RKO (cell line): ENCODE measurements at regions not wholly inside any gene's neighbourhood (a gene's known extent, or its start where the extent isn't known, plus 50 kb on each side); places are given as distances from the start of the nearest gene placed in this dataset.

Source experiments
- DNase-seq: peaks from one replicate; pipeline ENCODE4 v3.0.0-alpha.2; 2016; ENCODE audit warnings: low spot score

DNA sequence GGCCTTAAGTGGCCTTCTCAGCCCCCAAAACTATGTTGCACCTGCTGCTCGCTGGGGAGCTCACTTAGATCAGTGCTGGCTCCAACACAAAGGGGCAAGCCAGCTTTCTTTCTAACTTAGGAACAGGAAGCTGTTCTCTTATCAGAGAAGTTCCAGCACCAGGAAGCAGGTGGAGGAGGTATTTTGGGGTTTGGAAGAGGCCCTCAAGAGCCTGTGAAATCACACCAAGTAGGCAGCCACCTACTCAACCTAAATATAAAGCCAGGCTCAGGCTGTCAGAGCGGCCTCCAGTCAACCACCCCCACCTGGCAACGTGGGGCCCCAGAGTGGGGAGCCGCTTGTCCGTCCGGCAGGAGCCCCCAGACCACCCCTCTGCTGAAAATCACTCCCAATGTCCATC, 152.8 kb downstream of the OLFM1 start:
- no peak for DNase-seq

DNA sequence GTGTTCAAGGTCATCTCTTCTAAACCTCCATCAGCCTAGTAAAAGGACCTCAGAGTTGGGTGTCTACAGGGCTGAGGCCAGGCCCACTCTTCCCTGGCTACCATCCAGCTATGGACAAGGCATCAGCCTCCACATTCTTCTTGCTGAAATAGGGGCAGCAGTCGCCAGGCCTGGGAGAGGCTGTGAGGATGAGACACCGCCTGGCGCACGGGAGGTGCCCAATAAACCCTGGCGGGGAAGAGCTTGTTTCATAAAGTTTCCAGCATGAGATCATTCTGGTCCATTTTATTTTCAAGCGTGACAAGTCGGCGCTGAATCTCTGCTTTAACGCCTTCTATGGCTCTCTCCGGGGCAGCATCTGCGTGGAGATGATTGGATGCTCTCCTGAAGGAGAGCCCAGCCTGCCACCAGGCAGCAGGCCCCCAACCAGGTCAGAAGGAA, 153.4 kb downstream of the OLFM1 start:
- DNase-seq, result no peak

DNA sequence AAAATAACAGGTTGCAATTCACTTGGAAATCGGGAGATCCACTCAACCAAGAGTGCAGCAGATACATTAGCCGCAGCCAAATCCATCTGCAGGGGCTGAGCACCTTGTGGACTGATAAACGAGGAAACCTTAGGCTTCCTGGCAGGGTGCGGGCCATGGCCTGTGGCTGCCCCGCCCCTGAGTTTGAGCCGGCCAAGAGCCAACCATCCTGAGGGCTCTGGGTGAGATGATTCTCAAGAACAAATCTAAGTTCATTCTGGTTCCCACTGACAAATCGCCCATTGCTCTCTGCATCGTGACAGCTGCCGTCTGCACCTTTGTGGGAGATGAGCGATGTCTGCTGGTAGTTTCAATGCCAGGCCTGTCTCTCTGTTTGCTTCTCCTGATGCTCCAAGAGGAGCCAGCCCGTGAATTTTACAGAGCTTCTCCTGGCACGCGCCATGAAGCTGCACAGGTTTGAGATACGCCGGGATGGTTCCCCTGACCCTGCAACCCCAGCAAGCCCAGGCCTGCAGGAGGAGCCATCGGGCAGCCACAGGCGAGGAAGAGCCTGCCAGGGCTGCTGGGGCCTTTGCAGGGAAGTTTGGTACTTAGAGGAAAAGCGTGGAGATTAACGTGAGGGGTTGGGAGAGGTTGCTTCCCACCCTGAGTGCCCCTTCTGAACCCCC, 154.0 kb downstream of the OLFM1 start:
- DNase-seq, result no peak

DNA sequence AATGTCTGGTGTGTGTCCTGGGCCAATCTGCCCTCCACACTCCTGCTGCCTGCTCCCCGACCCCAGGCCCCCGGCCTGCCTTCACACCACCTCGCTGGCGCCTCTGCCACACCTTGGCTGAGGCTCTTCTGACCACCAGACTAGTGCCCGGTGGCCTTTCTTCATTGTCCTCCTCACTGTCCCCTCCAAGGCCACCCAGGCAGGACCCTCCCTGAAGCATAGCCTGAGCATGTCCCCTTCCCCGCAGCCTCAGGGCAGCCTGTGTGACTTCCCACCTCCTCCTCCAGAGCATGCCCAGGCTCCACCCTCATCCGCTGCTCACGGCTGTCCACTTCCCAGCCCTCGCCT, 154.6 kb downstream of the OLFM1 start:
- DNase-seq, result no peak

DNA sequence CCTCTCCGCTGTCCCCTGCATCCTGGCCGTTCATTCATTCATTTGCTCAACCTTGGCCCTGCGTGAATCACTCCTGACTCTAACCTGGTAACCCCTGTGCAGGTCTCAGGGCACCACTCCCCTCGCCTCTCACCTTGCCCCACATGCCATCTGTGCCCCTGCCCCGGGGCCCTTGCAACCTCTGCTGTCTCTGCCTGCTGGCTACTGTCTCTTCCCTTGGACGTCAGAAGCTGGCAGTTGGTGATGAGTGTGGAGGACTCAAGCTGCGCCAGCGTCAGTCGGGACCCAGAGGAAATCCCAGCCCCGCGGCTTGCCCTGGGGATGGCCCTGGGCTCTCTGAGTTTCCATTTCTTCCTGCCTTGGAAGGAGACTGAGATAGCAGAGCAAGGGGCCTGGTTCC, 154.9 kb downstream of the OLFM1 start:
- no peak for DNase-seq

DNA sequence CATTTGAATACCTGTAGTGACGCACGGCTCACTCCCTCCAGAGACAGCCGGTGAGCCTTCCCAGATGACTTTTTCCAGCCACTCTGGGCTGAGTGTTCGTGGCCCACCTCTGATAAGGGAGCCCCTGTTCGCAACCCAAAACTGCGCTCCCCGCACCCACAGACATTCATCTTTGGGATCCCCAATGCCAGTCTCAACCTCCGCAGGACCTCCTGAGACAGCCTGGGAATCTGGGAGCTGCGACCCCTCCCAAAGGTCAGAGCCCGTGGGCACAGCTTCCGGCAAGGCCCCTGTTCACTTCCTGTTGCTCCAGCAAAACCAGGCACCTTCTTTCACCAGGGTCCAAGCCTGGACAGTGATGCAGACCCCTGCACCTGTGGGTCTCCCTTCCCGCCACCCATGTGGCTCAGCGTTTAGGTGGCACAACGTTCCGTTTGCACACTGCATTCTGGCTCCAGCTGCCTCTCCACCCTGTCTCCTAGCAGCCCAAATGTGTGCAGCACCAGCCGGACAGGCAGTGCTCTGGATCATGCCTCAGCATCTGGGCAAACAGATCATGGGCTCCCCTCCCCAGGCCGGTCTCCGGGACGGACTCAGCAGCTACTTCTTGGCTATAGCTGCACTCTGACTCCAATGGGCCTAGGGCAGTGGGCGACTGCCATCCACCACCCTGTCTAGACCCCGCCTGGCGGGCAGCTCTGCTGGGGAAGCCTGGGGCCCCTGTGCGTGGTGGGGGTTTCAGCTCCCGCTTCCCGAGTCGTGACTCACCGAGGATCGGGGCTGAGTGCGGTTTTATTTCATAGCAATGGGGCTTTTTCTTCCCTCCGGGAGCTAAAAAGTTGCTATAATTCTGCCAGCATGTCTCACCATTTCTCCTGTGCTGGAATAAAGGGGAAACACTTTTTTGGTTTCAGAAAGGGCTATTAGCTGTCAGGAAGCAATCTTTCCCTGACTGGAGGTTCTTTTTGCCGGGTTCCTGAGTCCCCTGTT, 156.0 kb downstream of the OLFM1 start:
- no peak for DNase-seq

DNA sequence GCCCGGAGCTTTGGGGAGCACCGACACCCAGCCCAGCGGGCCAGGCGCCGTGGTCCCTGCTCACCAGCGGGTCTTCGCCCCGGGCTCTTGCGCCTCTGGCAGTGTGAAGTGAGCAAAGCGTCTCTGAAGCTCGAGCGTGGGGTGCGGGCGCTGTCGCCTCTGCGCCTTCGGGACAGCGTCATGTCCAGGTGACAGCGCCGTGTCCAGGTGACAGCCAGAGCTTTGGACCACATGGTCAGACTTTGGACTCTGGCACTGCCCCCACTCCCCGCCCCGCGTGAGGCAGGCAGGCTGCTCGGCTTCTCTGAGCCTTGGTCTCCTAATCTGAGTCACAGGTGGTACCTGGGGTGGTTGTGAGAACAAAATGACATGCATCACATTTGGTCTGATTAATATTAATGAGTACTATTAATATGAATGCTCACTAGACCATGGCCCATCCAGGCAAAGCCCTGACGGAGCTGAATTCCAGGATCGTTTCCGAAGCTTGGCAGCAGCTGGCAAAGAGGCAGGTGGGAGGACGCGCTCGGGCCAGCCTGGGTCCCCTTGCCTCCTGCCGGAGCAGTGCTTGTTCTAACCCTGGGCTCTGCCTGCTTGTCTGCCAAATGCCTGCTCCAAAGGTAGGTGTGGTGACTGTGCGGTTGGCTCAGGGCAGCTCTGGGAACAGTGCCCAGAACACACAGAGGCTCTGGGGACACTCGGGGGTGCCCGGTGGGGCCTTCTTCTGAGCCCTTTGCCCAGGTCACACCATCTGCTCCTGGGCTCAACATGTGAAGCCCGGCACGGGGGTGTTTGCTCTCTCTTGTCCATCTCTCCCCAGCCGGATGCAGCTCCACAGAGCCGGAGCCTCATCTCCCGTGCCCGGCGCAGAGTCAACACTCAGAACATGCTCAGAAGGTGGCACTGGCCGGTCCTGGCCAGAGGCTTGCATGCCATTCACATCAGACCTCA, 157.1 kb downstream of the OLFM1 start:
- no peak for DNase-seq

DNA sequence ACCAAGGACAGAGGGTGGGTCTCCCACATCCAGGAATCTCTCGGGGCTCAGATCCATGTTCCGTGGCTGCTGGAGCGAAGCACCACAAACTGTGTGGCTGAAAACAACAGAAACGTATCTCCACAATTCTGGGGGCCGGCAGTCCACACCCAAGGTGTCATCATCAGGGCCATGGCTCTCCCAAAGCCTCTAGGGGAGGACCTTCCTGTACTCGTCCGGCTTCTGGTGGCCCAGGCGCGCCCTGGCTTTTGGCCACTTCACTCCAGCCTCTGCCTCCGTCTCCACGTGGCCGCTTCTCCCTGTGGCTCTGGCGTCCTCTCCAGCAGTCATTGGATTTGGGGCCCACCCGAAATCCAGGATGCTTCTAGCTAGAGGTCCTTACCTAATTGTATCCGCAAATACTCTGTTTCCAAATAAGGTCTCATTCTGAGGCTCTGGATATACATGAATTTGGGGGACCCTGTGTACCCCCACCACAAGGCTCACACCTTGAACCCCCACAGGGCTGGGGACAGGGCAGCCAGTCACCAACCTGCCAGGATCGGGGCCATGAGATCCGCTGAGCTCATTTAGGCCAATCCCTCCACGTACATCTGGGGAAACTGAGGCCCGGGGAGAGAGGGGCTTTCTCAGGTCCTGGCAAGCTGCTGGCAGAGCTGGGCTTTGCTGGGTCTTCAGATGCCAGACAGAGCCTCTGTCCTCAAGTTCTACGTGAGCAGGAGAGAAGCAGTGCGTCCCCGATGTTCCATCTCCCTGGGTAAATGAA, 158.2 kb downstream of the OLFM1 start:
- no peak for DNase-seq

DNA sequence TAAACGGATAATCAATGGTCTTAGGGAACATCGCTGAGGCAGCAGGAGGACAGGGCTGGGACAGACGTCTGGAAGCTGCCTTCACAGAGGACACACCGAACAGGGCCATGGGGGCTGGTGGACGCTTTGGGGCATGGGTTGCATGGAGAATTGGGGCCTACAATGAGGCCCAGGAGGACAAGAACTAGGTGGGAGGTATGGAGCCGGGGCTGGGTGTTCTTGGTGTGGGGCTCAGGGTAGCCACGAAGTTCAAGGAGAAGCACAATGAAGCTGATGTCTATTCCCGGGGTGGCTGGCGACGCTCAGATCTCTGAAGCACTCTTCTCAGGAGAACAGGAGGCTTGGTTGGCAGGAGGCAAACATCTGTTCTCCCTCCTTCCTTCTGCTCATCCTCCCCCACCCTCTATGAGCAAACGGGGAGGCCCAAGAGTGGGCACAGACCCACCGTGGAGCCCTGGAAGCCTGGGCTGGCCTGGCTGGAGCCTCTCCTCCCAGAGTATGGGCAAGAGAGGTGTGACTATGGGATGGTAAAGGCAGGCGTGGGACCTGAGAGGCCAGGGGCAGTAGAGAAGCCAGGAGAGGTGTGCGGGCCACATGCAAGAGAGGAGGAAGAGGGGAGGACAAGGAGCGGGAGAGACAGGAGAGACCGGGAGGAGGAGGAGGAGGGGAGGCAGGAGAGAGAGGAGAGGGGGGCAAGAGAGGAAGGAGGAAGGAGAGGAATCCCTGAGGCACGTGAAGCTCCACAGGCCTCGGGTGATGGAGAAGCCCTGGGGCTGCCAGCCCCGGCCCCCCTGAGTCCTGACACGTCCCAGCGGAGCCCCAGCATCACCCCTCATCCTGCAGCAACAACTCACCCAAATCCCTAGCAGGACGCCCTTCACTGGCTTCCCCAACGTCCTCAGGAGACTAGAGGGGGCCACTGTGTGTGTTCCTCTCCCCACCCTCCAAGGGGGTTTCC, 159.1 kb downstream of the OLFM1 start:
- DNase-seq, result no peak

DNA sequence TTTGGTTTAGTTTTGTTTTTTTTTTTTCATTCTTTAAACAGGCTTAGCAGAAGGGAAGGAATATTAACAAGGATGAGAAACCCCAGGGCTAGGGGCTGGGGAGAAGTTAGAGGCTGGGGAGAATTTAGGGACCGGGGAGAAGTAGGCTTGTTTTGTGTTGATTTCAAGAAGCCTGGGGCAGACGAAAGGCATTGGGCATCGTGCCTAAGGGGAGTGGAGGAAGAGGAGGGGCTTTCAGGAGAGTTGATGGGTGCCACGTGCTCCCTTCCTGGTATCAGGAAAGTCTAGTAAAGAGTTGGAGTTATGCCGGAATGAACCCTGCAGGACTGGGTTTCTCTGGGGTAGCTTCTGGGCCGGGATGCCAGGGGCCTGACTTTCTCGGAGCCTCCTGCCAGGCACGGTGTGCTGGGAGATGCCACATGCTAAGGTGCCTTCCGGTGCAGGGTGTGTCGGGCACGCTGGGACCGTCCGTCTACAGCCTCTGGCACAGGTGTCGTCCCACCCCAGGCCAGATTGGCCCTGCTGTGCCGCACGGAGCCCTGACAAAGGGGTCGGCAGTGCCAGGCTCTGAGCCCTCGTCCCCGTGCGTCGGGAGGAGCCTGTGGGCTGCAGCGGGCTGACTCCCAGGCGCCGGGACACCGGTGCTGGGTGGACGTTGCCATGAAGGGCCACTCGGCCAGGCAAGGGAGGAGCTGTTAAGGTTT, 159.9 kb downstream of the OLFM1 start:
- no peak for DNase-seq

DNA sequence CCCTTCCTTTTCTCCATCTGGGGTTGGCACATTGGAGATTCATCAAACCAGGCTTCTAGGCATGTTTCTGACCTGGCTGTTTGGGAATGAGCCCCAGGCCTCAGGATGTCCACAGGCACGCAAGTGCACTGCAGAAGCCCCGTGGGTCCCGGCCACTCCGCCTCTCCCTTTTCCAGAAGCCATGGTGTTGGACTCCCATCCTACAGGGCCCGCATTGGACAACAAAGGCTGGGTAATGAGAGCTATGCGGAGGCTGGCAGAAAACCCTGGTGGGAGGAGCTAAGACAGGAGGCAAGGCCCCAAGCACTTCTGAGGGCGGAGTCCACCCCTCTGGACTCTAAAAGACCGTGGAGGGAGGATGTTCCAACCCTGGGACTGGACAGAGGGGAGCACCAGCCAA, 160.6 kb downstream of the OLFM1 start:
- DNase-seq, result no peak

DNA sequence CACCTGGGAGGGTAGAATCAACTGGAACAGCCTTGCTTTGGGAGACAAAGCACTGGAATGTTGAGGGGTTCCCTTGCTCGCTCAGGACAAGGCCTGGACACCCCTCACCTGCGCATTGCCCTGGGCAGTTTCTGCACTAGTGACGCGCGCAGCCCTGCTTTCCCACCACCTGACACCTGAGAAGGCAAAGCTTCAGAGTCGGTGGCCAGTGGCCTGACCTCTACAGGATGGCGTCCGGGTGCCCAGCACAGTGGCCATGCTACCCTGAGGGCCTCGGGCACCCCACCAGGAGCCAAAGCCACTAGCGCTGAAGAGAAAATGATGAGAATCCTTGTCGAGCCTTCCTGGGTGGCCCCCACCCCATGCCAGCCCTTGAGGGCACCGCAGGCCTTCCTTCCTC, 161.3 kb downstream of the OLFM1 start:
- no peak for DNase-seq

DNA sequence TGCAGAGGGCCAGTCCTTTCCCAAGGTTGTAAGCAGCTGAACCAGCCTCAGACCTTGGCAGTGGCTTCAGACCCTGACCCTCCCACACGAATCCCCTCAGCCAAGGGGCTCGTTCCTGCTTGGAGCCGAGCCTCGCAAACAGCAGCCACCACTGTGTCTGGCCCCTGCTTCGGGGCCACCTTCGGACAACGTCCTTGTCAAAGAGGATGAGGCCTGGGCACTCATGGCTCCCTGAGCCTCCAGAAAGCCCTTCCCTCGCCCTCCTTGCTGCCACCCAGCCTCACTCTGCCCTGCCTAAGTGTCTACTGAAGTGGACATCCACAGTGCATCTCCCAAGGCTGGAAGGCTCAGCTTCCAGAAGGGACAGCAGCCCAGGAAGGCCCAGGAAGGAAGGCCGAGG, 161.7 kb downstream of the OLFM1 start:
- DNase-seq, result no peak

DNA sequence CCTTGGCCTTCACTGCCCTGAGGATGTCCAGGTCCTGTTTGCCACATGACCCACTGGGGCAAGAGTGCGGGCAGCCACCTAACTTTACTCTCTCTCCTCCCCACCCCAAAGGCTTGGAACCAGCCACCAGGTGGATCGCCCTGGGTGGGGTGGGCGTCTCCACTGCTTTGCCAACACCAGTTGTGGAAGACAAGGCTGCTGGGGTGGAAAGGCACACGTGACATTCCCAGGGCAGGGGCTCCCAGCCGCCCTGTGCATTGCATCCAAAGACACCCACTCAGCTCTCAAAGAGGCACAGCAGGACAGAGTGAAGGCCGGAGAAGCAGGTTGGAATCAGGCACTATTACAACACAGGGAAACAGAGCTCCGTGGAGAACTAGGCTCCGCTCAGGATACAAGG, 162.2 kb downstream of the OLFM1 start:
- DNase-seq, result no peak

DNA sequence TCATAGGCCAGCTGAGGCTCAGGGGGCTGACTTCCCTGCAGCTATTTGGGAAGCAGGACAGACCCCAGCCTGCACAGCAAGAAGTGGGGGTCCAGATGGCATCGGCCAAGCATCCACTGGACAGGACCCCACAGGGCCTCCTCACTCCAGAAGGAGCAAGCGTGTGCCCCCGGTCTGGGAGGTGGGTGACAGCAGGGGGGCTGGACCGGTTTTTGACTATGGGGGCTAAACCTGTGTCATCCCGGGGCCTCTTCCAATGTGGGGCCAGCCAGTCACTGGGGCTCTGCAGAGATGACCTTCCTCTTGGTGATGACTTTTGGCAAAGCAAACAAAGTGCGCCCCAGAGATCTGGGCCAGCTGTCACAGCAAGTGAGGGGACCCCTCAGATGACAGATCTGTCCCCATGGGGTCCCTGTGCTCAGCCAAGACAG, 163.9 kb downstream of the OLFM1 start:
- DNase-seq, result no peak

DNA sequence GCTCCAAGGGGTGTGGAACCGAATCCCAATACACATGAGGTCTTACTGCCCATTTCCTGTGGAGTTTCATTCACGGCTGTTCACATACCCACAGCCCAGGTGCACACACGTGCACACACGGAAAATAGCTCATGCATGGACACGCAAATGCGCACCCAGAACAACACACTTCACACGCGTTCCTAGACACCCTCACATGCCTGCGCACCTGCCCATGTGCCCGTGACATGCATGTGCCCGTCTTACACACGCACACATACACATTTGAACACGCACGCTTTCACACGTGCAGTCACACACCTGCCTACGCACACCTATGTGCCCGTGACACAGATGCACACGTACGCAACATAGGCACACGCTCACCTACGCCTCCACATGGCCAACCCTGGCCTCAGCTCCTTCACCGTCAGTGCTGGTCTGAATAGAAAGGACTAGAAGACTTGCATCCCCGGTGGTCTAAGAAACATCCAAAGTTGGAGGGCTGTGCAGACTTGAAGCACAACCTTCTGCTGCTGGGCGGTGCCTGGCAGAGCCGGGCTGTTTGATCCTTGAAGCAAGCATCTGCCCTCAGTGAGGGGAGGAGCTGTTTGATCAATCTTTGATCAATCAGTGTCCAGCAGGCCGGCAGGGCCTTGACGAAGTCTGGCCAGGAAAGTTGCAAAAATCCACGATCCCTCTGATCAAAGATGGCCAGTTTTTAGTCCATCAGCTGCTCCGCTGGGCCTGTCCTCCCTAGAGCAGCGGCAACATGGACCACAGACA, 164.7 kb downstream of the OLFM1 start:
- no peak for DNase-seq

DNA sequence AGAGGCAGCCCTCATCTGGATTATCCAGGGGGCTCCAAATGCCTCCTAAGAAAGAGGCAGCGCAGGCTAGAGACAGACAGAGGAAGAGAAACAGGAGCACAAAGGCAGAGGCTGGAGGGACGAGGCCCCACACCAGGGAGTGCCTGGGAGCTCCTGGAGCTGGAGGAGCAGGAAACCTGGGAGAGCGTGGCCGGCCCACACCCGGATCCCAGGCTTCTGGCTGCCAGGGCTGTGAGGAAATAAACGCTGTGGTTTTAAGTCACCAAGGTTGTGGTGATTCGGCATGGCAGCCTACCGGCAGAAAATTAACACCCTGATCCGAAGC, 165.5 kb downstream of the OLFM1 start:
- no peak for DNase-seq

DNA sequence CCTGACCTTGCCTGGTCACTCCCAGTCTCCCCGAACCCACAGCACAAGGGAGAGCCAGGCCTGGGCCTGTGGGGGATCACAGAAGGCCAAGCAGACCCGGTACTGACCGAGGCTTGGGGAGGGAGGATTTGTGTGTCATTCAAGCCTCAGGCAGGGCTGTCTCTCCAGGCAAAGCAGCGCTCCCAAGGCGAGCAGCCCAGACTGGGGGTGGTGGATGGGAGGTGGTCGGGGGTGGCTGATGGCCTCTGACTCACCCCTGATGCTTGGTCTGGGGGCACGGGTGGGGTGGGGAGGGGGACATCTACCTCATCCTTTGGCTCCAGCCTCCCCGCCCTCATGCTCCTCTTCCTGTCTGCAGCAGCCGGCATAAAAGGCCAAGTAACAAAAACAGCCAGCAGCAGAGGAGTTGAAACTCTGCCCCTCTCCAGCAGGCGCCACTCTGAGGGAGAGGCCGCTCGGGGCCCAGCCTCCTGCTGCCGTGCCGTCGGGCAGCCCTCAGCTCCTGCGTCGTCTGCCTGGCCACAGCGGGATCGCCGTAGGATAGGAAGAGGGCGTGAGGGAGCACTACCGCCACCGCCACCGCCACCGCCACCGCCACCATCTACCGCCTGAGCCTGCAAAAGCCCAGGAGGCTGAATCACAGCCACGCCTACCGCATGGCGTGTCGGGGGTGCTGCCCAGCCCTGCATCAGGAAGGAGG, 166.0 kb downstream of the OLFM1 start:
- no peak for DNase-seq
